Ammon's horn (tissue), 1 donor: ENCODE measurements at regions not wholly inside any gene's neighbourhood (a gene's known extent, or its start where the extent isn't known, plus 50 kb on each side); places are given as distances from the start of the nearest gene placed in this dataset.
"Not testable (repeated sequence)": the region's sequence is repeated elsewhere in the genome, so short reads cannot be mapped to it uniquely, and the experiment has no call there.

Experiments used
- DNase-seq: peaks from one replicate; pipeline ENCODE4 v3.0.0-alpha.2; 2016; ENCODE audit warnings: low spot score

DNA sequence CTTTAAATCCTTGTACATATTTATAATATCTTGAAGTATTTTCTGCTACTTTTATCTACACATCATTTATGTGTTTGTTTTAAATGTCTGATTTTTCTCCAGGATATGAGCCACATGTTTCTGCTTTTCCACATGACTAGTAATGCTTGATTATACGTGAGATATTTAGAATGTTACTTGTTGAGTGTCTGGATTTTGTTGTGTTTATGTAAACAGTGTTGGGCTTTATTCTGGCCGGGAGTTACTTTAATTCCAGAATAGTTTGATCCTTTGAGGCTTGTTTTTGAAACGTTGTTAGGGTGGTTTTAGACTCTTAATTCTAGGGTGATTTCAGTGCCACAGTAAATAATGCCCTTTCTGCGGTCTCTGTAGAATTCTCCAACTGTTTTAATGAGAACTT lies 252.9 kb downstream of the BLID start:
- DNase-seq: no peak

DNA sequence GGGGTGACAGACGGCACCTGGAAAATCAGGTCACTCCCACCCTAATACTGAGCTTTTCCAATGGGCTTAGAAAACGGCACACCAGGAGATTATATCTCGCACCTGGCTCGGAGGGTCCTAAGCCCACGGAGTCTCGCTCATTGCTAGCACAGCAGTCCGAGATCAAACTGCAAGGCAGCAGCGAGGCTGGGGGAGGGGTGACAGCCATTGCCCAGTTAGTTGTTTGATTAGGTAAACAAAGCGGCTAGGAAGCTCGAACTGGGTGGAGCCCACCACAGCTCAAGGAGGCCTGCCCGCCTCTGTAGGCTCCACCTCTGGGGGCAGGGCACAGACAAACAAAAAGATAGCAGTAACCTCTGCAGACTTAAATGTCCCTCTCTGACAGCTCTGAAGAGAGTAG lies 260.9 kb downstream of the BLID start:
- DNase-seq: not testable (repeated sequence)

DNA sequence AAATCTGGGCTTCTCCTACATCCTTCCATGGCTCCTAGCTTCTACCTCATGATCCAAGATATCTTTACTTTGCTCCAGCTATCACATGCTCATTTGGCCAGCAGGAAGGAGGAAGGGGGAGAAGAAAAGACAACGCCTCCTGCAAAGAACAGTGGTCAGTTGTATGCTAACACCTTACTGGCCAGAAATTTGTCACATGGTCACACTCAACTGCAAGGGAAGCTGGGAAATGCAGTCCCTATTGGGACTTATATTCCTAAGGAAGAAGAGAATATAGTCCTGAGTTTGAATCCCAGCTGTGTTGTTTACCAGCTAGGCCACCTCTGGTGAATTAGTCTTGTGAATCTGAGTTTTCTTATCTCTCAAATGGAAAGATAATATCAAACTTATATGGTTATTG lies 272.0 kb downstream of the BLID start:
- DNase-seq: no peak

DNA sequence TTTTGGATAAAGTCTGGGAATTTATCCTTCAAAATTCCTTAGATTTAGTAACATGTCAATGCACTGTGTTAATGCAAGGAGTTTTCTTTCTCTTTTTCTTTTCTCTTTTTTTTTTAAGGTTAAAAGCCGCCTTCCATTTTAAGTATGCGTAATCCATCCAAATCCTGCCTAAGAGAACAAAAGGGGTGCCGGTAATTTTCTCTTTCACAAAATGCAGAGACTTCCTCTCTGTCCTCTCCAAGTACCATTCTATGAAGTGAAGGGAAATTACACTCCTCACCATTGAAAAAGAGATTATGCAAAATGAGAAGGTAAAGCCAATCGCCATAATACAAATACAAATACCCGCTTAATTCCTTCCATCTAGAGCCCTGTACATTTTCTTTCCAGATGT lies 273.8 kb downstream of the BLID start:
- DNase-seq: no peak

DNA sequence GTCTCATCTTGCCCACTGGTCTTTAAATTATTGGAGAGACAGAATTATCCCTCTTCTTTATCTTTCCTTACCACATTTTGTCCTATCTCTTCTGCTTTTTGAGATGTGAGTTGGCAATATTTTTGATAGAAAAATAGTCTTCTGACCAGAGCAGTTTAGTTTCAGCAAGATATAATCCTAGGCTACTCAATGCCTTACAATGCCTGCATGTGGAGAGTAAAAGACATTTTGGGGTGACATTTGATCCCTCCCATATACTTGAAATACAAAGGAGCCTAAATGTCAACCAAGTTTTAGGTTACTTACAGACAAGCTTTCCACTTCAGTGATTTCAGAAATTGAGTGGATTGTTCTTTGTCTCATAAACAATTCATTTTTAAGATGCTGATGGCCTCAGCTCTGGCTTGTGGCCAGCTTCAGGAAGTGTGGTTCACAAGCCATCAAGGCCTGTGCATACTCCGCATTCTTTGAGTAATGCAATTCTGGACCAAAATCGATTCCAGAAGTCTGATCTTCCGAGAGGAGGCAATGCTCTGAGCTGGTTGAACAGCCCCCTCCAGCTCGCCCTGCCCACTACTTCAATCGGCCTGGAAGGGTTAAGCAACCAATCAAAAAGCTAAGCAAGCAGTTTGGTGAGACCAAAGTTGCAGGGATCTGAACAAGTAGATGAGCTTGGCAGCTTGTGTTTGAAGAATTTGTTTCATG lies 274.4 kb downstream of the BLID start:
- DNase-seq: no peak

DNA sequence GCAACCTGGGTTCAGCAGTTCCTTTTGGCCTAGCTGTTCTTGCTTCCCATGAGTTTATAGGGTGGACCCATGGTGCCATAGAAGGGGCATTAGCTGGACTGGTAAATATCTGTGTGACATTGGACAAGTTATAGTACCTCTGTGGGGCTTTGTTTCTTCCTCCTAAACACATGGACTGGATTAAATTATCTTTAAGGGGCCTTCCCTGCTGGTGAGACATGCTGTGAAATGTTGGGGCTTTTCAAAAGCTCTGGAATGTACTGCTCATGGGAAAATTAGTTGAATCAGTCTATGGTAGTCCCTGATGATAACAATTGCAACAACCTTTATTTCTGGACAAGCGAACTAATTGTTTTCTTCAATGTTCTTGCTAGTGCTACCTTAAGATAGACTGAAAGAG lies 276.2 kb downstream of the BLID start:
- DNase-seq: no peak

DNA sequence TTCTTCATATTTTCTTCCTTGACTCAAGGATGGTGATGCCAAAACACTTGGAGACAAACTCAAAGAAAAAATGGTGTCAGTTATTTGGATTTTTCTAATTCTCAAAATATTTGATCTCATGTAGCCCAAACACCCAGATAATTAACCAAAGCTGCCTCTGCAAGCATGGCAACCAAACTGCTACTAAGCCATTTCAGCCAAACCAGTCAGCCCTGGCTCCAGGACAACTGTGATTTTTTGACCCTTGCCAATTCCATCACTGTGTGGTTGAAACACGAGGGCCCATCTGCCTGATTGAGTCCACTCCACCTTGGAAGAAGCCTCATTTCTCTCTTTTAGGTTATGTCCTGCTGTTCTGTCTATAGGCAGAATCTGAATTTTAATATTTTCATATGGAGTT lies 277.4 kb downstream of the BLID start:
- no peak for DNase-seq

DNA sequence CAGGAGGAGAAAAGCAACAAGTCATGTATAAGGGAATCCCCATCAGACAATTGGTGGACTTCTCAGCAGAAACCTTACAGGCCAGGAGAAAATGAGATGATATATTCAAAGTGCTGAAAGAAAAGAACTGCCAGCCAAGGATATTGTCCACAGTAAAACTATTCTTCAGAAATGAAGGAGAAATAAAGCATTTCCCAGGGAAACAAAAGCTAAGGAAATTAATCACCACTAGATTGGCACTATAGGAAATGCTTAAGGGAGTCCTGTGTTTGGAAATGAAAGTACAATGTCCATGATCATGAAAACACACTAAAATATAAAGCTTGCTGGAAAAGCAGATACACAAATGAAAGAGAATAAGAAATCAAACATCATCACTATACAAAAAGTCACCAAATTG lies 282.0 kb downstream of the BLID start:
- DNase-seq: no peak

DNA sequence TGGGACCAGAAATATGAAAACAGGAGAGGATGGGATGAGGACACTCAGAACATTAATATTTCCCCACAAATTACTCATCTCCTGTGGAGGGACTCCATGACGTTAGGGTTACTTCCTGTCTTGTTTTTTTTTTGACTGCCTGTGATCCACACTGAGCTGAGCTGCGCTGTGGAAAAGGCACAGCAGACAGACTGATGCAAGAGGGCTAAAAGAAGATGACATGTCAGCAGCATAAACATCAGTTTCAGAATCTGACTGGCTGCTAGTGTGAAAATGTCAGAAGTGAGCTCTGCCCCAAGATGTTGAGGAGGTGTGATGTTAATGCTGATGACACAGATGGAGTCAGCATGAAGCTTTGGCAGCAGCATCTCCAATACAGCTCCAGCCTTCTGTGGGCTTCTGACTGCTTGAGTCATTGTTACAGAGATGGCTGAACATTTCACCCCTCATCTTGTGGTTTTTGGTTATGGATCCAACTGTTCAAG lies 286.8 kb downstream of the BLID start:
- peak; percentile 54 for DNase-seq

DNA sequence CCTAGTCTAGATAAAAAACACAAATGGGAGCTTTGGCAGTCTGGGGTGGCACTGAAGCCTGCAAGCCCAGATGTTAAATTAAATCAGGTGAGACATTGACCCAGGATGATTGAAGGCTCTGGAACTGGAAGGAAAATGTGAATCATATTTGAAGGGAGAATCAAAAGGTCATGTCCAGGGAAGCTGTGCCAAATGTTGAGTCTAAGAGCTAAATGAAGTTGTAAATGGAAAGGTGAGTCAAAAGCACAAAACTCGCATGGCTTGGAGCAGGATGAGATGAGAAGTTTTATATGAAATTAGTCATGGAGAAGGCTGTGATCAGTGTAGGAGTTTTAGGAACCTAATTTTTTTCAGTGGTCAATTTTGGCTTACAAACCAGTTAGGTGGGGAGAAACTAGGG lies 301.1 kb downstream of the BLID start:
- no peak for DNase-seq

DNA sequence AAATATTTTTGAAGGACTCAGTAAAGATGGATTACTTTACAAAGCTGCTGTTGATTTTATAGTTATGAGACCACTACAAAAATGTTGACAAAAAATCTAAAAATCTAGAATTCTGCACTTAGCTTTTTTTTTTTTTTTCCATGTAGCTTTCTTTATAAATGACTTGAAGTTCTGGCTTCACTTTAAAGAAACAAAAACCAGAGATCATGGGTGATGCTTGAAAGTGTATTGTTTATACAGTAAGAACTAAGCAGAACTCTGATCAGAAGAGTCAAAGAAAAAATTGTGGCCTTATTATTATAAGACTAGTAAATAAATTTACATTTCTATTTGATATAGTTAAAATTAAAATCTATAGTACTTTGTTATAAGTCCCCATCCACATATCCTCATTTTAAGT lies 301.7 kb downstream of the BLID start:
- no peak for DNase-seq

DNA sequence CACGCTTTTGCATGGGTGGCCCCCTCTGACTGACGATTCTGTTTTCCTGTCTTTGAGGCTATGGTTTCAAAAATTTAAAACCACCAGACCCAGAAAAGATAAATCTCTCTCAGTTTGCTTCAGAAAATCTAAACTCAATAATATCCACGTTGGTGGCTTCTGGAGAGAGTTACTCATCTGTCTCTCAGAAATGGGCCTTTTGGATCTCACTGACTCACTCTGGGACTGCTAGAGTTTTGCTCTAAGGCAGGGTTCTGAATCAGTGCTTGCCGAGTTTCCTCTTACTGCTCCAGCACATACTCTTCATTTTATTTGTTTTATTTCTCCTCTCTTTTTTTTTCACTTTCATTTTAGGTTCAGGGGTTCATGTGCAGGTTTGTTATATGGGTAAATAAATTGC lies 305.7 kb downstream of the BLID start:
- no peak for DNase-seq

DNA sequence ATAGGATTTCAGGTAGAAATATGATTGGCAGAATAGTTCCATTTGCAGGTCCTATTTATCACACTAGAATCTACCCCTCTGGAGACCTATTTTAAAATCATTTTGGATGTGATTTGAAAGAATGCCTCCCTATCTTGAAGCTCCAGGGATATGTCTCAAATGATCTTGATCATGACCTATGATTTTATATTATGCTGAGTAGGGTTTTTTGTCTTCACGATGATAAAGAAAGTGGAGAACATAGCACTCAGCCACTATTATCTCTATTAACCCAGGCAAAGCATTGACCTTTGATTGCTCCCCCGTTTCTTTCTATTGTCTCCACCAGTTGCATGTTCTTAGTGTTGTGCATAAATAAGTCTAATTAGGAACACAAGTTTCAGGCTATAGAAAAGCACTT lies 307.9 kb downstream of the BLID start:
- DNase-seq: no peak

DNA sequence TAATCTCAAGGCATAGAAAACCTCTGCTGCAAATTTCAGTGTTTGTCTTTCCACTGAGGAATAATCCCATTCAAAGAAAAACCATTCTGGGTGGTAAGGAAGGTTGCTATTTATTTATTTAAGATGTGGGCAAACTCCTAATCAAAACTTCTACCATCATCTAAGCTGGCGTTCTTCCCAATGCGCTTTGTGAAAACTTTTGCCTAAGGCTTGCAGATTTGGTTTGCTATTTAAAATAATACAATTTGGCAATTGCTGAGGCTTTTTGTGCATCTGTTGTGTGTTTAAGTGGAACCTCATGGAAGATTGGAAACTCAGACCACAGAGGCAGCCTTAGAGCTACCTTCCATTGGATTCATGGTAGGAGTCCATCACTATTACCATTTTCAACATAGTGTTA lies 309.0 kb downstream of the BLID start:
- DNase-seq: no peak

DNA sequence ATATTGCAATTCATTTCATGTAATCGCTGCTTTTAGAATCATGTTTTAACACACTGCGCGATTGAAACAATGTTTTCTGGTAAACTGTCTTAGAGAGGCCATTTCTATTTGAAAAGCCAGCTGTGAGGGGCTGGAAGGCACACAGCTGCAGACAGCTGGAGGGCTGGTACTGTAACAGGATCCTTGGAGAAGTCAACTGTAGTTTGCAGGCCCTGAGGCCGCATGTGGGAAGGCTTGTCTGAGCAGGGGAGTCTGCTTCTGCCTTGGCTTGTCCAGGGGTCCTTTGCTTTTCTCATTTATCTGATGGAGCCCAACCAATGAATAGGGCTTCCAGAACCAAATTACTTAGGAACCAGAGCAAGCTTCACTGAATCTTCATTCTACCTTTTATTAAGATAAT lies 313.5 kb downstream of the BLID start:
- DNase-seq: no peak

DNA sequence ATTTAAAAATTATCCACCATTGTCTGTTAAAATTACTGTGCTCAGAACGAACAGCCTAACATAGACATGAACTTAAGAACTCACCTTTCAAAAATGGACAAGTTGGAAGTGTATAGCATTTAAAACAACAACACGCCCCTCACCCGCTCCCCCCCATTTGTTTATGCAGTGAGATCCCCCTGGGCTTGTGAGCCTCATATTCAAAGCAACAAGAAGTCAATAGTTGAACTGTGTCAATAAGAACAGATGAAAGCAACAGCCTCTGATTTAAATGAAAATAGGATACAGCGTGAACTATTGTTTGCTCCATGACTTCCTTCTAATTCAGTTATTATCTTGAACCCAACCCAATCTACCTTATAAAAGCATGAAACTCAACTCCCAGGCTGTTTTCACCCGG lies 314.2 kb downstream of the BLID start:
- DNase-seq: no peak

DNA sequence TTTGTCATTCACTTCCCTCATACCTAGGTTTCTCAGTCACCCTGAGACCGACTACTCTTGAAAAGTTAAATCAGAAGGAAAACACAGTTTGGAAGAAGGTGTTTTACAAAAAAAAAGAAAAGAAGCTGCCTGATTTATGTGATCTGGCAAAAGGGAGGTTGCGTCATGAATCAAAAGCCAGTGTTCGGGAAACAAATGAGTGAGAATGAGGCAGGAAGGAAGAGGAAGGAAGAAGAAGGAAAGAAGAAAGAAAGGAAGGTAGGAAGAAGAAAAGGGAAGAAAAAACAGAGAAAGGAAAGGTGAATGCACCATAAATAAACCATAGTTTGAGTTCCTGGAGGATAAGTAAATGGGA lies 314.6 kb downstream of the BLID start:
- DNase-seq: no peak

DNA sequence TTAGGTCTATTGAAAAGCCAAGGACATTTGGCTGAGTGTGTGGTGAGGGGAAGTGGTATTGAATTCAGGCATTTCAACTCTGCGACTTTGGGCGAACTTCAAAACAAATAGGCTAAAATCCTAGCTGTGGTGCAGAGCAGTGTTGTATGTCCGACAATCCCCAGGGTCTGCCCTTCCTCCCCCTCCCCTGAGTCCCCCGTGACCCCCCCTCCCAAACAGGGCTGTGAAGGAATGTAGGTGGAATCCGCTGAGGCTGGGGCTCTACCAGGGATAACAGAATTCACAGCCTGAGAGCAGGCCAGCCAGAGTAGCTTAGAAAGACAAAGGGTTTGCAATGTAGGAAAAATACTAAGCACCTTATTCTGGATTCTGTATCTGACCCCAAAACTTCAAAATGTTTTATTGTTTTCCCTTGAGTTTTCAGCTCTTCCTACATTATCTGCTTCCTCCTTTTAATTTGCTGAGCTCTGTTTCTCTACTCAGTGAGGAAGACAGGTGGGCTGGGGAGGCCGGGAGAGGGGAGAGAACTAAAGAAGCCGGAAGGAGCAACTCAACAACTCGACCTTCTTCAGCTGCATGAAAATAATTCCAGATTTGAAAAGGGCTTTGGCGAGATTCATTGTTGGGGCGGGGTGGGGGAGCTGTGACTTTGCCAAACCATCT lies 315.2 kb downstream of the BLID start:
- peak; percentile 59 for DNase-seq

DNA sequence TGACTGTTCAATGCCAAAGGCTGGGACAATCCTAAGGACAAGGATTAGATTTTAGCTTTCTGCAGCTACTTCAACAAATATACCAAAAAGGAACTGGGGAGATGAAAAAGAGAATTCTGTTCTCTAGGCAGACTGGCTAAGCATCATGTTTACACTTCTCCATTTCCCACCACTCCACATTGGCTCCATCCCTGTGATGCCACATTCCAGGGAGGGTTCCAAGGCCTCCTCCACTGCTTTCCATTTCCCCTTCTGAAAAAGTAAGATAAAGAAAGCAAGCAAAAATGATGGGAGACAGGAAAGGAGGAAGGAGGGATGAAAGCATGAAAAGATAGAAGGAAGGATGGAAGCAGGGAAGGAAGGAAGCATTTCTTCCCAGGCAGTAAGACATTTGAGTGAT lies 315.8 kb downstream of the BLID start:
- DNase-seq: no peak

DNA sequence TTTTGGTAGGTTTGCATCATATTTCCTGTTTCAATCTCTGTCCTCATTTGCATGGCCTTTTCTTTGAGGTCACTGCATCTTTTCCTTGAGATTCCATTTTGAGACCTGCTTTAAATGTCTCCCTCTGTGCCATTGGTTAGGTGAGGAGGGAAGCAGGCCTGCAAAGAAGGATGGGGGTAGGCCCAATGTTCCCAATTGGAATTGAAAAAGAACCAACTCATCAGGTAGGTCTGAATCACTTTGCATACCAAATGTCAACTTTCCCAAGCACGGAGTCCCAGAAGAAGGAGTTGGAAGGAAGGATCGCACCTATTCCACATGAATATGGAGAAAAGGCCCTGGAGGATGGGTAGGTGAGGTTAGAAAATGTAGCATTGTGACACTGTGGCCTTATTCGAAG lies 318.5 kb downstream of the BLID start:
- no peak for DNase-seq

DNA sequence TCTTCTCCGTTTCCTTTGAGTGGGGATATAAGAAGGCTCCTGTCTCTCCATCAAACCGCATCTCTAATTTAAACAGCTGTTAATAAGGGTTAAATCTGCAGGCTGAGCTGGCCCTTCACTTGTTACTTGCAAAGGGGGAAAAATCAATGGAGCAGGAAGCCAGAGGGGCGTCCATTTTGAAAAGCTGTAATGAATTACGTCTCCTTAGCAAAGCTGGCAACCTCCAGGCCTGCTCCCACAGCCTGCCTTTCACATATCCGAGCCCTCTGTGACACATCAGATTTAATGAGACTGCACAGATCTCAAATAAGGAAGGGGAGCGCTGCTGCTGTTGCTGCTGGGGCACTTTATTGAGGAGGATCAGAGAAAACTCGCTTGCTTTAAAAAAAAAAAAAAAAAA lies 320.8 kb downstream of the BLID start:
- DNase-seq: peak; percentile 67

DNA sequence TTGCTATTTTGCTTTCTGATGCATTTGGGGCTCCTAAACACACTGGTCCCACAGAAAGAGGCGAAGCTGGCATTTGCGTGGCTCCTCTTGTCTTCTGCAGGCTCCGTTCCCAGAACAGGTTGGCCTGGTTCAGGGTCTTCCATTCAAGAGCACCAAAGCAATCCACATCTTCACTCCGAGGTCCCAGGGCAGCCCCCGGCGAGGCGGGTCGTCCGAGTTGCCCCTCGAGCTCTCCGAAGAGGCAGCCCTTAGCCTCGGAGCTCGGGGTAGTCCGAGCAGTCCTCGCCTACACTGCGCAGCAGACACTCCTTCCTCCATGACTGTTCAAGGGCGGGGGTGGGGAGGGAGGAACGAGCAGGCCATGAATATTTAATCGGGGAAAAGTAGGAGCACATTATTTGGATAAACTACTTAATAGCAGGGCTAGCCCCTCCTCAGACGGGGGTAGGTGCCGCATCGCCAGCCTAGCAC lies 321.3 kb downstream of the BLID start:
- DNase-seq: peak; percentile 71

DNA sequence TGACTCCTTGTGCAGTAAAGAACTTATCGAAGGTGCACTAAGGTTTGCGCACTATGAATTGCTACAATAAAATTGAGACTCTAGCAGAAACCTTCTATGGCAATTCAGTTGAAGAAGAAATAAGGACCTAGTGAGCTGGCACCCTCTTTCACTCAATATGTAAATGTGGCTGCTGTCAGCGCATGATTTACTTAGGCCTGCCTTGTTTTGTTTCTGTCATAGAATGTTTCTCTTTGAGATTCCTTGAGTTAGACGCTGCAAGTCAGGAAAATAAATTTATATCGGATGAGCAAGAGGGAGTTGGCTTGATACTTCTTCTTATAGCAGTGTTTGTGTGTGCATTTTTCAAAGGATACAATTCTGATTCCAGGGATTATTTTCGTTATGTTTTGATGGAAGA lies 322.1 kb downstream of the BLID start:
- no peak for DNase-seq

DNA sequence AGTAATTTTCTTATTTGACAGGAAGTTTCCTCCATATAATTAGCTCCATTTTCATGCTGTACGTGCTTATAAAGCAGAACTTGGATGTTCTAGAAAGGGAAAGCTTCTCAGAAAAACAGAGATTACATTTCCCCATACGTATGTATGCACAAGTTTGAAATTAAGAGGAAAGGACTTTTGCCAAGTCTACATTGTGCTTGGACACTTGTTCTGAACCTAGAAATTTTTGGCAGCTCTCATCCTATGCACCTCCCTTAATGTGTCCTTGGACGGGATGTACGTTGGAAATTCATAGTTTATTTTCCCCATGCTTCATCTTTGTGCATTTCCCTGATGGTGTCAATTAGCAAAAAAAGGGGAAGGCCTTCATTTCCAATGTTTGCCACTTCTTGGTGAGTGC lies 322.7 kb downstream of the BLID start:
- DNase-seq: no peak
